ENCODE measurements at regions not wholly inside any gene's neighbourhood (a gene's known extent, or its start where the extent isn't known, plus 50 kb on each side); places are given as distances from the start of the nearest gene placed in this dataset.

- H3K4me3 ChIP-seq (ENCODE audit: low read depth, low read length): no peak overlapping the region
- DNase-seq (ENCODE audit: low read depth): no peak
- TF ChIP-seq, protein P1, sequence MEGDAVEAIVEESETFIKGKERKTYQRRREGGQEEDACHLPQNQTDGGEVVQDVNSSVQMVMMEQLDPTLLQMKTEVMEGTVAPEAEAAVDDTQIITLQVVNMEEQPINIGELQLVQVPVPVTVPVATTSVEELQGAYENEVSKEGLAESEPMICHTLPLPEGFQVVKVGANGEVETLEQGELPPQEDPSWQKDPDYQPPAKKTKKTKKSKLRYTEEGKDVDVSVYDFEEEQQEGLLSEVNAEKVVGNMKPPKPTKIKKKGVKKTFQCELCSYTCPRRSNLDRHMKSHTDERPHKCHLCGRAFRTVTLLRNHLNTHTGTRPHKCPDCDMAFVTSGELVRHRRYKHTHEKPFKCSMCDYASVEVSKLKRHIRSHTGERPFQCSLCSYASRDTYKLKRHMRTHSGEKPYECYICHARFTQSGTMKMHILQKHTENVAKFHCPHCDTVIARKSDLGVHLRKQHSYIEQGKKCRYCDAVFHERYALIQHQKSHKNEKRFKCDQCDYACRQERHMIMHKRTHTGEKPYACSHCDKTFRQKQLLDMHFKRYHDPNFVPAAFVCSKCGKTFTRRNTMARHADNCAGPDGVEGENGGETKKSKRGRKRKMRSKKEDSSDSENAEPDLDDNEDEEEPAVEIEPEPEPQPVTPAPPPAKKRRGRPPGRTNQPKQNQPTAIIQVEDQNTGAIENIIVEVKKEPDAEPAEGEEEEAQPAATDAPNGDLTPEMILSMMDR (IDR thresholded peaks at IDR 0.05; ENCODE audit: control insufficient read depth, extremely low read depth, insufficient read depth): no peak
Measured at GRCh38 chr4:171433674-171434073, 379.5 kb upstream of the GALNTL6 start.

DNA sequence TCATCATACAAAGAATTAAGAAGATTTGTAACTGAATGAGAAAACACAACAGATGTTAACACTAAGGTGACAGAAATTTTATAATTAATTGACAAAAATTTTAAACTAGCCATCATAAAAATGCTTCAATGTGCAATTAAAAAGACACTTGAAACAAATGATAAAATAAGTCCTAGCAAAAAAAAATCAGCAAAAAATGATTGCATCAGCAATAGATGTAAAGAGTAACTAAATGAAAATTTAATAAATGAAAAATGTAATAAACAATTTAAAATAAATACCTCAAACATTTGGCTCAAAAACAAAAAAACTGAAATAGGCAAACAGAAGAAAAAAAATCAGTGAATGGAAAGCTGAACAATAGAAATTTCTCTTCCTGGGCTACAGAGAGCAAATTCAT is 380.7 kb upstream of the GALNTL6 start:
- no peak overlapping the region for H3K4me3 ChIP-seq (ENCODE audit: low read depth, low read length)
- no peak for DNase-seq (ENCODE audit: low read depth)
- TF ChIP-seq, protein P1 (IDR thresholded peaks at IDR 0.05; ENCODE audit: control insufficient read depth, extremely low read depth, insufficient read depth): no peak

DNA sequence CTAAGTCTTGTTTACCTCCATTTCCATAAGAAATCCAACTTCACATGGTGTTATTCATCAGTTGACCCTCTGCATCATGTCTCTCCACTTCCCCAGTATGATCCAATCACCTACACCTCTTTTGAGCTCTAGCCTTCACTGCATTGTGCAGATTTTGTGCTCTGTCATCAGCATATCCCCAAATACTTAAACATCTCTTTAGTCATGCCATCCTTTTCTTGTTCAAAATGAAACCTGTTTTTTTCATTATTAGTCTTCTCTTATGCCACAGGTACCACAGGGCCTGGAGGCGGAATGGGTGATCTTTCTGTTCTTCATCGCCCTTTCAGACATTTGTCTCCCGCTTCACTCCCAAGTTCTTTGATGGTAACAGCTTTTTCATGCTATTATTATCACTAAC is 382.7 kb upstream of the GALNTL6 start:
- TF ChIP-seq, protein P1 (IDR thresholded peaks at IDR 0.05; ENCODE audit: control insufficient read depth, extremely low read depth, insufficient read depth): no peak
- H3K4me3 ChIP-seq (ENCODE audit: low read depth, low read length): no peak overlapping the region
- DNase-seq (ENCODE audit: low read depth): no peak

- TF ChIP-seq, protein P1 (IDR thresholded peaks at IDR 0.05; ENCODE audit: control insufficient read depth, extremely low read depth, insufficient read depth): no peak
Measured at GRCh38 chr4:171397175-171397574, 416.0 kb upstream of the GALNTL6 start.

DNA sequence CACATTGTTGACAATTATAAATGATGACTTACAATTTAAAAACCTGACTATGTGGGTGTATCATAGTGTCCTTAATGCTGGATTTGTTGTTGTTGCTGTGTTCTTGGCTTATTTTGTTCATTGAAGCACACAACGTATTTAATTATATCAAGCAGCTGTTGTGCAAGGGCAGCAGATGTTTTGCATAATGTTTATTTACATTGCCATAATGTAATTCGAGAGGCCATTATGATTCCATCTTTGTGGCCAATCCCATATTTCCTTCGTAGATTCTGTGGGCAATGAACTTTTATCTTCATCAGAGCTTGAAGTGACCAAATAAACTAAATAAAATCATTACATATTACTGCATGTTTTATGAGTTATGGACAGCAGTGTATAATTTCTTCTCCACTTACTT is 422.6 kb upstream of the GALNTL6 start:
- DNase-seq (ENCODE audit: low read depth): no peak
- H3K4me3 ChIP-seq (ENCODE audit: low read depth, low read length): no peak overlapping the region
- TF ChIP-seq, protein P1 (IDR thresholded peaks at IDR 0.05; ENCODE audit: control insufficient read depth, extremely low read depth, insufficient read depth): no peak

More at GRCh38 chr4:171397175-171397574, 416.0 kb upstream of the GALNTL6 start:
- no peak for DNase-seq (ENCODE audit: low read depth)
- no peak overlapping the region for H3K4me3 ChIP-seq (ENCODE audit: low read depth, low read length)

DNA sequence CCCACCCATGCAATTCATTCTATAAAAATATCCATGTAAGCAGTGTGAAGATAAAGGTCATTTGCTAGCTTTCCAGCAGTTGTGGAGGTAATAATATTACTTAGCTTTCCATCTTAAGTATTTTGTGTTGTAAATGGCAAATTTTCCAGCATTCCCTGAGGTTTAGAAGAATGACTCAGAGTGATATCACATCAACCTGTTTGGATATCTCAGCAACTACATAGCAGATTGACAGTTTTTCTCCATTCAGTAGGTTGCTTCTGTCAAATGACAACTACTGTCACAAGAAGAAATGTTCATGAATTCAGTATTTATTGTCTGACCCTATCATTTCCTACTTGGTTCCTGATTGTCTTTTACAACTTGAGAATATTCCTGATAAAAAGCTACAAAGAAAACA is 434.9 kb upstream of the GALNTL6 start:
- no peak for DNase-seq (ENCODE audit: low read depth)
- TF ChIP-seq, protein P1 (IDR thresholded peaks at IDR 0.05; ENCODE audit: control insufficient read depth, extremely low read depth, insufficient read depth): no peak

DNA sequence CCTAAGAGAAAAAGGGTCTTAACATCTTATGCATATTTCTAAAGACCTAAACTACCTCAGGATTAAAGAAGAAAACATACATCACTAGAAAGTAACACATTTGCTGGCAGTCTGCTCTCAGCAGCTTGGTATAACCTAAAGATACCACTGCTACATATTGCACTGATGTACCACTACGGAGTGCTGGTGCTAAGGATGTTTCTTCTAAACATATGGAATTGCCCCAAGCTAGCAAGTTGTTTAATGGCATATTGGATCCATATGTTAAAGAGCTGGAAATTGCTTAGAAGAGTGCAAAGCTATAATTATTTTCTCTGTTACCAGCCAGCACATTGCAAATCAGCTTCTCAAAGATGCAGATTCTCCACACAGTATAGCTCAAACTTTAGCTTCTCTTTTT is 436.5 kb upstream of the GALNTL6 start:
- TF ChIP-seq, protein P1 (IDR thresholded peaks at IDR 0.05; ENCODE audit: control insufficient read depth, extremely low read depth, insufficient read depth): no peak
- H3K4me3 ChIP-seq (ENCODE audit: low read depth, low read length): no peak overlapping the region
- no peak for DNase-seq (ENCODE audit: low read depth)

More for the DNA sequence above, 434.9 kb upstream of the GALNTL6 start:
- H3K4me3 ChIP-seq (ENCODE audit: low read depth, low read length): no peak overlapping the region

All from LNCaP clone FGC (cell line).